ENCODE measurements at regions not wholly inside any gene's neighbourhood (a gene's known extent, or its start where the extent isn't known, plus 50 kb on each side); places are given as distances from the start of the nearest gene placed in this dataset.

GRCh38 chr2:146786396-146786795 is 1058.4 kb upstream of the ACVR2A start:
- TF ChIP-seq CTCF (IDR thresholded peaks at IDR 0.05) = no peak
- H3K9me3 Mint-ChIP-seq (ENCODE audit: unreplicated experiment) = peaks cover 8% of the 10 kb centered on the region
- no peak overlapping the region for H3K4me3 Mint-ChIP-seq (ENCODE audit: unreplicated experiment)
- no peak overlapping the region for H3K27ac Mint-ChIP-seq (ENCODE audit: unreplicated experiment)
- no peaks in the 10 kb centered on the region for H3K36me3 Mint-ChIP-seq (ENCODE audit: unreplicated experiment)
- DNase-seq (ENCODE audit: extremely low spot score, unreplicated experiment) = no peak
- no peaks in the 10 kb centered on the region for H3K4me1 Mint-ChIP-seq (ENCODE audit: unreplicated experiment)
- peaks cover 18% of the 10 kb centered on the region for H3K27me3 Mint-ChIP-seq (ENCODE audit: unreplicated experiment)

- Mint-ChIP-seq H3K27me3 (ENCODE audit: unreplicated experiment) (peaks cover 18% of the 10 kb centered on the region), H3K4me3 (ENCODE audit: unreplicated experiment) (no peak overlapping the region), H3K4me1 (ENCODE audit: unreplicated experiment) (no peaks in the 10 kb centered on the region), H3K9me3 (ENCODE audit: unreplicated experiment) (peaks cover 8% of the 10 kb centered on the region), H3K36me3 (ENCODE audit: unreplicated experiment) (no peaks in the 10 kb centered on the region), H3K27ac (ENCODE audit: unreplicated experiment) (no peak overlapping the region)
- TF ChIP-seq CTCF (IDR thresholded peaks at IDR 0.05) = no peak
- DNase-seq (ENCODE audit: extremely low spot score, unreplicated experiment) = no peak
Measured at GRCh38 chr2:146785101-146785500, 1059.7 kb upstream of the ACVR2A start.

GRCh38 chr2:146784602-146785001 is 1060.2 kb upstream of the ACVR2A start:
- TF ChIP-seq CTCF (IDR thresholded peaks at IDR 0.05) = no peak
- Mint-ChIP-seq H3K9me3 (ENCODE audit: unreplicated experiment) (peaks cover 4% of the 10 kb centered on the region), H3K27ac (ENCODE audit: unreplicated experiment) (no peak overlapping the region), H3K4me1 (ENCODE audit: unreplicated experiment) (no peaks in the 10 kb centered on the region), H3K27me3 (ENCODE audit: unreplicated experiment) (peaks cover 18% of the 10 kb centered on the region), H3K36me3 (ENCODE audit: unreplicated experiment) (no peaks in the 10 kb centered on the region), H3K4me3 (ENCODE audit: unreplicated experiment) (no peak overlapping the region)
- DNase-seq (ENCODE audit: extremely low spot score, unreplicated experiment) = no peak

GRCh38 chr2:146777181-146777580 is 1067.6 kb upstream of the ACVR2A start:
- Mint-ChIP-seq H3K27me3 (ENCODE audit: unreplicated experiment) (peaks cover 10% of the 10 kb centered on the region), H3K4me1 (ENCODE audit: unreplicated experiment) (no peaks in the 10 kb centered on the region), H3K36me3 (ENCODE audit: unreplicated experiment) (no peaks in the 10 kb centered on the region), H3K27ac (ENCODE audit: unreplicated experiment) (no peak overlapping the region), H3K9me3 (ENCODE audit: unreplicated experiment) (no peaks in the 10 kb centered on the region), H3K4me3 (ENCODE audit: unreplicated experiment) (no peak overlapping the region)
- TF ChIP-seq CTCF (IDR thresholded peaks at IDR 0.05) = no peak
- DNase-seq (ENCODE audit: extremely low spot score, unreplicated experiment) = no peak

- no peak for DNase-seq (ENCODE audit: extremely low spot score, unreplicated experiment)
- no peak for TF ChIP-seq CTCF (IDR thresholded peaks at IDR 0.05)
- Mint-ChIP-seq H3K4me3 (ENCODE audit: unreplicated experiment) (no peak overlapping the region), H3K4me1 (ENCODE audit: unreplicated experiment) (no peaks in the 10 kb centered on the region), H3K27me3 (ENCODE audit: unreplicated experiment) (peaks cover 7% of the 10 kb centered on the region), H3K36me3 (ENCODE audit: unreplicated experiment) (no peaks in the 10 kb centered on the region), H3K9me3 (ENCODE audit: unreplicated experiment) (no peaks in the 10 kb centered on the region), H3K27ac (ENCODE audit: unreplicated experiment) (no peak overlapping the region)
Measured at GRCh38 chr2:146776596-146776995, 1068.2 kb upstream of the ACVR2A start.

All from osteocyte (in vitro differentiated cells).